Activated T-cell treated with anti-CD3 and anti-CD28 coated beads, Interleukin-2, amount 50 U/mL, for 4 hours (primary cell): ENCODE measurements at regions not wholly inside any gene's neighbourhood (a gene's known extent, or its start where the extent isn't known, plus 50 kb on each side); places are given as distances from the start of the nearest gene placed in this dataset.

ENCODE experiments used
- ATAC-seq, 2 donors: fragments of 200-7000 bp; cut with Tn5 transposase; one replicate each; pipeline ENCODE4 v1.10.0; 2021
- DNase-seq: peaks from one replicate; pipeline ENCODE4 v3.0.0-alpha.2; 2020
- H3K27me3 Mint-ChIP-seq: one replicate; pipeline ENCODE4 v1.8.0; 2021; ENCODE audit warnings: low read depth, mixed read lengths
- H3K36me3 Mint-ChIP-seq: one replicate; pipeline ENCODE4 v1.8.0; 2022; ENCODE audit warnings: mixed read lengths; ENCODE audit not compliant: insufficient read depth
- H3K4me1 Mint-ChIP-seq: one replicate; pipeline ENCODE4 v1.8.0; 2021; ENCODE audit warnings: low read depth, mixed read lengths
- H3K4me3 Mint-ChIP-seq: one replicate; pipeline ENCODE4 v1.8.0; 2021; ENCODE audit warnings: mild to moderate bottlenecking, moderate library complexity, mixed read lengths
- H3K9me3 Mint-ChIP-seq: one replicate; pipeline ENCODE4 v1.8.0; 2021; ENCODE audit warnings: mixed read lengths

GRCh38 chr10:10396601-10397000 lies 621.1 kb upstream of the CELF2 start:
- no peak for ATAC-seq
- DNase-seq: no peak
- no peak overlapping the region for H3K4me3 Mint-ChIP-seq
- H3K27me3 Mint-ChIP-seq: peaks cover 3% of the 10 kb centered on the region
- no peaks in the 10 kb centered on the region for H3K9me3 Mint-ChIP-seq
- no peaks in the 10 kb centered on the region for H3K4me1 Mint-ChIP-seq
- no peaks in the 10 kb centered on the region for H3K36me3 Mint-ChIP-seq

GRCh38 chr10:10397906-10398305 lies 619.8 kb upstream of the CELF2 start:
- Mint-ChIP-seq H3K4me1 (no peaks in the 10 kb centered on the region), H3K9me3 (no peaks in the 10 kb centered on the region), H3K4me3 (no peak overlapping the region), H3K36me3 (no peaks in the 10 kb centered on the region), H3K27me3 (peaks cover 3% of the 10 kb centered on the region)
- no peak for DNase-seq
- ATAC-seq: no peak

GRCh38 chr10:10403762-10404161 lies 613.9 kb upstream of the CELF2 start:
- DNase-seq: no peak
- no peaks in the 10 kb centered on the region for H3K36me3 Mint-ChIP-seq
- H3K9me3 Mint-ChIP-seq: no peaks in the 10 kb centered on the region
- no peaks in the 10 kb centered on the region for H3K4me1 Mint-ChIP-seq
- ATAC-seq: no peak
- no peak overlapping the region for H3K4me3 Mint-ChIP-seq
- no peaks in the 10 kb centered on the region for H3K27me3 Mint-ChIP-seq

GRCh38 chr10:10417671-10418070 lies 600.0 kb upstream of the CELF2 start:
- Mint-ChIP-seq H3K4me3 (no peak overlapping the region), H3K27me3 (no peaks in the 10 kb centered on the region), H3K9me3 (peaks cover 3% of the 10 kb centered on the region), H3K36me3 (no peaks in the 10 kb centered on the region), H3K4me1 (peaks cover 11% of the 10 kb centered on the region)
- ATAC-seq (no peak), DNase-seq (no peak)

- Mint-ChIP-seq H3K4me1 (peaks cover 11% of the 10 kb centered on the region), H3K4me3 (no peak overlapping the region), H3K9me3 (peaks cover 3% of the 10 kb centered on the region), H3K27me3 (no peaks in the 10 kb centered on the region), H3K36me3 (no peaks in the 10 kb centered on the region)
- ATAC-seq: peak; percentile 92 to 93
- no peak for DNase-seq
These were observed 599.3 kb upstream of the CELF2 start for GRCh38 chr10:10418387-10418786.

GRCh38 chr10:10421071-10421470 lies 596.6 kb upstream of the CELF2 start:
- no peaks in the 10 kb centered on the region for H3K27me3 Mint-ChIP-seq
- H3K4me1 Mint-ChIP-seq: peaks cover 11% of the 10 kb centered on the region
- H3K36me3 Mint-ChIP-seq: no peaks in the 10 kb centered on the region
- ATAC-seq (peak in 1 of 2 donors; percentile 25), DNase-seq (no peak)
- H3K4me3 Mint-ChIP-seq: no peak overlapping the region
- peaks cover 3% of the 10 kb centered on the region for H3K9me3 Mint-ChIP-seq

GRCh38 chr10:10431422-10432066 lies 586.1 kb upstream of the CELF2 start:
- Mint-ChIP-seq H3K27me3 (peaks cover 9% of the 10 kb centered on the region), H3K36me3 (no peaks in the 10 kb centered on the region), H3K4me1 (no peaks in the 10 kb centered on the region), H3K9me3 (no peaks in the 10 kb centered on the region), H3K4me3 (no peak overlapping the region)
- no peak for ATAC-seq
- DNase-seq: no peak

- DNase-seq: no peak
- Mint-ChIP-seq H3K4me1 (no peaks in the 10 kb centered on the region), H3K9me3 (no peaks in the 10 kb centered on the region), H3K27me3 (peaks cover 9% of the 10 kb centered on the region), H3K4me3 (no peak overlapping the region), H3K36me3 (no peaks in the 10 kb centered on the region)
- no peak for ATAC-seq
These were observed 585.2 kb upstream of the CELF2 start for GRCh38 chr10:10432296-10433035.

- Mint-ChIP-seq H3K9me3 (no peaks in the 10 kb centered on the region), H3K4me1 (no peaks in the 10 kb centered on the region), H3K27me3 (peaks cover 9% of the 10 kb centered on the region), H3K4me3 (no peak overlapping the region), H3K36me3 (no peaks in the 10 kb centered on the region)
- ATAC-seq: no peak
- DNase-seq: no peak
These were observed 583.4 kb upstream of the CELF2 start for GRCh38 chr10:10434312-10434711.

- no peak overlapping the region for H3K4me3 Mint-ChIP-seq
- H3K36me3 Mint-ChIP-seq: no peaks in the 10 kb centered on the region
- ATAC-seq (no peak), DNase-seq (no peak)
- no peaks in the 10 kb centered on the region for H3K4me1 Mint-ChIP-seq
- peaks cover 7% of the 10 kb centered on the region for H3K27me3 Mint-ChIP-seq
- no peaks in the 10 kb centered on the region for H3K9me3 Mint-ChIP-seq
These were observed 579.8 kb upstream of the CELF2 start for GRCh38 chr10:10437886-10438285.

- no peaks in the 10 kb centered on the region for H3K9me3 Mint-ChIP-seq
- no peak overlapping the region for H3K4me3 Mint-ChIP-seq
- ATAC-seq (no peak), DNase-seq (no peak)
- H3K4me1 Mint-ChIP-seq: no peaks in the 10 kb centered on the region
- H3K27me3 Mint-ChIP-seq: peaks cover 7% of the 10 kb centered on the region
- H3K36me3 Mint-ChIP-seq: no peaks in the 10 kb centered on the region
These were observed 579.2 kb upstream of the CELF2 start for GRCh38 chr10:10438335-10439100.

GRCh38 chr10:10456856-10457255 lies 560.8 kb upstream of the CELF2 start:
- DNase-seq (no peak), ATAC-seq (no peak)
- Mint-ChIP-seq H3K36me3 (no peaks in the 10 kb centered on the region), H3K9me3 (no peaks in the 10 kb centered on the region), H3K4me1 (no peaks in the 10 kb centered on the region), H3K27me3 (peaks cover 3% of the 10 kb centered on the region), H3K4me3 (no peak overlapping the region)

- ATAC-seq: no peak
- Mint-ChIP-seq H3K27me3 (peaks cover 8% of the 10 kb centered on the region), H3K36me3 (no peaks in the 10 kb centered on the region), H3K4me1 (no peaks in the 10 kb centered on the region), H3K9me3 (no peaks in the 10 kb centered on the region), H3K4me3 (no peak overlapping the region)
- no peak for DNase-seq
These were observed 557.2 kb upstream of the CELF2 start for GRCh38 chr10:10460451-10460850.

- H3K4me3 Mint-ChIP-seq: no peak overlapping the region
- H3K4me1 Mint-ChIP-seq: no peaks in the 10 kb centered on the region
- no peak for ATAC-seq
- no peak for DNase-seq
- H3K36me3 Mint-ChIP-seq: no peaks in the 10 kb centered on the region
- H3K27me3 Mint-ChIP-seq: peaks cover 8% of the 10 kb centered on the region
- H3K9me3 Mint-ChIP-seq: no peaks in the 10 kb centered on the region
These were observed 555.3 kb upstream of the CELF2 start for GRCh38 chr10:10462151-10462941.
